ENCODE measurements at regions not wholly inside any gene's neighbourhood (a gene's known extent, or its start where the extent isn't known, plus 50 kb on each side); places are given as distances from the start of the nearest gene placed in this dataset.

DNA sequence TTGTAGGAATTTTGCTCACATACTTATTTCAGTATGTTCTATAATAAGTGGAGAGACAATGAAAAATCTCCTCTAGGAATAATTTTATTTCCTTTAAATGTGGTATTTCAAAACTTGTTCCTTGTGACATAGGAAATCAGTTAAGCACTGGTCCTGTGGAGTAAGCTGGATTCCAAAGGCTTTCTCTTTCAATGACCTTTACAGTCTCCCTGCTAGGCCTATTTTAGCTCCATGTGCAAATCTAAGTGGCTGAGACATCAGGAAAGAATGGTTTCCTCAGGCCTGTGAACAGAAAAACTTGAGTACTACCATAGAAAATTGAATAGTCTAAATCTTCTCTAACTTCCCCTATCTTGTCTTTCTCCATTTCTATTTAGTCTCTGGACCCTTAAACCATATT, 514.2 kb upstream of the TLE4 start:
- H3K9ac ChIP-seq (ENCODE audit: insufficient read depth, low read length, poor library complexity, severe bottlenecking): no peak overlapping the region
- H3K36me3 ChIP-seq (replicated peaks in 1 of 2; ENCODE audit: control insufficient read depth in 1 of 2, insufficient read depth in 2 of 2, low read length in 2 of 2): no peaks in the 10 kb centered on the region
- H3K27ac Mint-ChIP-seq: no peak overlapping the region
- H2AFZ ChIP-seq (ENCODE audit: insufficient read depth, low read depth, low read length, poor library complexity, severe bottlenecking): no peak overlapping the region
- H3K4me1 ChIP-seq (ENCODE audit: control insufficient read depth in 1 of 2, insufficient read depth in 2 of 2, low read length in 2 of 2): no peaks in the 10 kb centered on the region
- no peaks in the 10 kb centered on the region for H3K27me3 ChIP-seq (ENCODE audit: control insufficient read depth in 2 of 2, insufficient read depth in 2 of 2, low read length in 2 of 2)
- DNase-seq: no peak
- H3K9me3 Mint-ChIP-seq: peaks cover 0 to 13% (median 6%) of the 10 kb centered on the region in 7 donors
- intact Hi-C loops (cut with micrococcal nuclease): no loop called here
- no peaks in the 10 kb centered on the region for H3K79me2 ChIP-seq (ENCODE audit: insufficient read depth, low read length)
- H3K4me3 Mint-ChIP-seq: no peak overlapping the region
- no peak overlapping the region for H3K4me2 ChIP-seq (replicated peaks; ENCODE audit: extremely low read depth, low read length, poor library complexity, severe bottlenecking)
- peaks cover 0 to 4% of the 10 kb centered on the region in 2 donors for H3K9me3 ChIP-seq (replicated peaks in 1 of 2; ENCODE audit: control insufficient read depth in 1 of 2, insufficient read depth in 1 of 2, low read length in 2 of 2)
- no peak overlapping the region for H3K27ac ChIP-seq (ENCODE audit: low read depth in 1 of 2, low read length in 2 of 2)
- TF ChIP-seq, protein P1, sequence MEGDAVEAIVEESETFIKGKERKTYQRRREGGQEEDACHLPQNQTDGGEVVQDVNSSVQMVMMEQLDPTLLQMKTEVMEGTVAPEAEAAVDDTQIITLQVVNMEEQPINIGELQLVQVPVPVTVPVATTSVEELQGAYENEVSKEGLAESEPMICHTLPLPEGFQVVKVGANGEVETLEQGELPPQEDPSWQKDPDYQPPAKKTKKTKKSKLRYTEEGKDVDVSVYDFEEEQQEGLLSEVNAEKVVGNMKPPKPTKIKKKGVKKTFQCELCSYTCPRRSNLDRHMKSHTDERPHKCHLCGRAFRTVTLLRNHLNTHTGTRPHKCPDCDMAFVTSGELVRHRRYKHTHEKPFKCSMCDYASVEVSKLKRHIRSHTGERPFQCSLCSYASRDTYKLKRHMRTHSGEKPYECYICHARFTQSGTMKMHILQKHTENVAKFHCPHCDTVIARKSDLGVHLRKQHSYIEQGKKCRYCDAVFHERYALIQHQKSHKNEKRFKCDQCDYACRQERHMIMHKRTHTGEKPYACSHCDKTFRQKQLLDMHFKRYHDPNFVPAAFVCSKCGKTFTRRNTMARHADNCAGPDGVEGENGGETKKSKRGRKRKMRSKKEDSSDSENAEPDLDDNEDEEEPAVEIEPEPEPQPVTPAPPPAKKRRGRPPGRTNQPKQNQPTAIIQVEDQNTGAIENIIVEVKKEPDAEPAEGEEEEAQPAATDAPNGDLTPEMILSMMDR (IDR thresholded peaks at IDR 0.05): no peak
- H3K4me1 Mint-ChIP-seq: no peaks in the 10 kb centered on the region
- peaks cover 0 to 1% (median 1%) of the 10 kb centered on the region in 3 donors for H3K27me3 Mint-ChIP-seq (ENCODE audit: low read depth in 3 of 3)
- no peaks in the 10 kb centered on the region for H4K20me1 ChIP-seq (ENCODE audit: insufficient read depth, low read length)
- H3K36me3 Mint-ChIP-seq: no peaks in the 10 kb centered on the region
- H3K4me3 ChIP-seq (replicated peaks in 1 of 3; ENCODE audit: low read depth in 2 of 3, low read length in 3 of 3): no peak overlapping the region

DNA sequence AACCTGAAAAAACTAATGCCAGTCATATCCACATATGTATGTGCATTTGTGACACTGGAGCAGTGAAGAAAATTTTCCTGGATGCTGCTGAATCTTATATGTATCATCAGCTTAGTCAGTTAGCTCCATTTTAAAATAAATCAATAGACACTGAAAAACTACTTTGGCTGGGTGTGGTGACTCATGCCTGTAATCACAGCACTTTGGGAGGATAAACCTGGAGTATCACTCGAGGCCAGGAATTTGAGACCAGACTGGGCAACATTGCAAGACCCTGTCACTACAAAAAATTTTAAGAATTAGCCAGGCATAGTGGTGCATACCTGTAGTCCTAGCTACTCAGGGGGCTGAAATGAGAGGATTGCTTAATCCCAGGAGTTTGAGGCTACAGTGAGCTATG, 511.0 kb upstream of the TLE4 start:
- no peaks in the 10 kb centered on the region for H3K79me2 ChIP-seq (ENCODE audit: insufficient read depth, low read length)
- Mint-ChIP-seq H3K4me1 (no peaks in the 10 kb centered on the region), H3K36me3 (no peaks in the 10 kb centered on the region), H3K27me3 (ENCODE audit: low read depth in 3 of 3) (peaks cover 0 to 1% (median 1%) of the 10 kb centered on the region in 3 donors), H3K9me3 (peaks cover 0 to 23% (median 6%) of the 10 kb centered on the region in 7 donors), H3K27ac (no peak overlapping the region), H3K4me3 (no peak overlapping the region)
- H2AFZ ChIP-seq (ENCODE audit: insufficient read depth, low read depth, low read length, poor library complexity, severe bottlenecking): no peak overlapping the region
- intact Hi-C loops (cut with micrococcal nuclease): no loop called here
- no peak overlapping the region for H3K4me3 ChIP-seq (replicated peaks in 1 of 3; ENCODE audit: low read depth in 2 of 3, low read length in 3 of 3)
- H3K9me3 ChIP-seq (replicated peaks in 1 of 2; ENCODE audit: control insufficient read depth in 1 of 2, insufficient read depth in 1 of 2, low read length in 2 of 2): peaks cover 0 to 6% of the 10 kb centered on the region in 2 donors
- H3K4me2 ChIP-seq (replicated peaks; ENCODE audit: extremely low read depth, low read length, poor library complexity, severe bottlenecking): no peak overlapping the region
- no peaks in the 10 kb centered on the region for H3K4me1 ChIP-seq (ENCODE audit: control insufficient read depth in 1 of 2, insufficient read depth in 2 of 2, low read length in 2 of 2)
- no CpG with 5 or more reads among the region's 1 CpG for WGBS (ENCODE audit: insufficient coverage)
- no peak for DNase-seq
- no peak overlapping the region for H3K9ac ChIP-seq (ENCODE audit: insufficient read depth, low read length, poor library complexity, severe bottlenecking)
- TF ChIP-seq, protein P1 (IDR thresholded peaks at IDR 0.05): no peak
- H3K27me3 ChIP-seq (ENCODE audit: control insufficient read depth in 2 of 2, insufficient read depth in 2 of 2, low read length in 2 of 2): no peaks in the 10 kb centered on the region
- no peaks in the 10 kb centered on the region for H4K20me1 ChIP-seq (ENCODE audit: insufficient read depth, low read length)
- no peak overlapping the region for H3K27ac ChIP-seq (ENCODE audit: low read depth in 1 of 2, low read length in 2 of 2)
- H3K36me3 ChIP-seq (replicated peaks in 1 of 2; ENCODE audit: control insufficient read depth in 1 of 2, insufficient read depth in 2 of 2, low read length in 2 of 2): no peaks in the 10 kb centered on the region

All from CD14-positive monocyte (primary cell).